ENCODE measurements at regions not wholly inside any gene's neighbourhood (a gene's known extent, or its start where the extent isn't known, plus 50 kb on each side); places are given as distances from the start of the nearest gene placed in this dataset.

DNA sequence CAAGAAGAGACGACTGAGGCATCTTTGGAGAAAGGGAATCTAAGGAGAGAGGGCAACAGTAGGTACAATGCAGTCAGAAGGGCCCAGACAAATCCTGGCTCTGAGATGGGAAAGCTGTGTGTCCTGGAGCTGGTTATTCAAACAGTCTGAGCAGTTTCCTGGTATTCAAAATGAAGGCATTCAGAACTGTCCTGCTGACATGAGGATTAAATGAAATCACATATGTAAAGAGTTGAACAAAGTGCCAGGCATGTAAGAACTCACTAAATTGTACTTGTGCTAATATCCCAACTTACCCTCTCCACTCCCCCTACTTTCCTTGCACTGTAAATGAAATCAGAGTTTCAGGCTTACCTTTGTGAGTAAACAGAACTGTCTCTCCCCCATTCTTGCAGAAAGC is 60.9 kb upstream of the LDB2 start:
- H3K27ac ChIP-seq, result no peak overlapping the region
- H3K4me3 ChIP-seq, result no peak overlapping the region
- intact Hi-C loops (cut with DNase I; ENCODE audit: low total_unique reads), result no loop called here
- no peak for DNase-seq
- no peaks in the 10 kb centered on the region for H3K36me3 ChIP-seq
- TF ChIP-seq, protein P1, sequence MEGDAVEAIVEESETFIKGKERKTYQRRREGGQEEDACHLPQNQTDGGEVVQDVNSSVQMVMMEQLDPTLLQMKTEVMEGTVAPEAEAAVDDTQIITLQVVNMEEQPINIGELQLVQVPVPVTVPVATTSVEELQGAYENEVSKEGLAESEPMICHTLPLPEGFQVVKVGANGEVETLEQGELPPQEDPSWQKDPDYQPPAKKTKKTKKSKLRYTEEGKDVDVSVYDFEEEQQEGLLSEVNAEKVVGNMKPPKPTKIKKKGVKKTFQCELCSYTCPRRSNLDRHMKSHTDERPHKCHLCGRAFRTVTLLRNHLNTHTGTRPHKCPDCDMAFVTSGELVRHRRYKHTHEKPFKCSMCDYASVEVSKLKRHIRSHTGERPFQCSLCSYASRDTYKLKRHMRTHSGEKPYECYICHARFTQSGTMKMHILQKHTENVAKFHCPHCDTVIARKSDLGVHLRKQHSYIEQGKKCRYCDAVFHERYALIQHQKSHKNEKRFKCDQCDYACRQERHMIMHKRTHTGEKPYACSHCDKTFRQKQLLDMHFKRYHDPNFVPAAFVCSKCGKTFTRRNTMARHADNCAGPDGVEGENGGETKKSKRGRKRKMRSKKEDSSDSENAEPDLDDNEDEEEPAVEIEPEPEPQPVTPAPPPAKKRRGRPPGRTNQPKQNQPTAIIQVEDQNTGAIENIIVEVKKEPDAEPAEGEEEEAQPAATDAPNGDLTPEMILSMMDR (IDR thresholded peaks at IDR 0.05), result no peak
- no peaks in the 10 kb centered on the region for H3K27me3 ChIP-seq
- H3K4me1 ChIP-seq, result no peaks in the 10 kb centered on the region
- peaks cover 0 to 11% (median 0%) of the 10 kb centered on the region in 3 donors for H3K9me3 ChIP-seq

DNA sequence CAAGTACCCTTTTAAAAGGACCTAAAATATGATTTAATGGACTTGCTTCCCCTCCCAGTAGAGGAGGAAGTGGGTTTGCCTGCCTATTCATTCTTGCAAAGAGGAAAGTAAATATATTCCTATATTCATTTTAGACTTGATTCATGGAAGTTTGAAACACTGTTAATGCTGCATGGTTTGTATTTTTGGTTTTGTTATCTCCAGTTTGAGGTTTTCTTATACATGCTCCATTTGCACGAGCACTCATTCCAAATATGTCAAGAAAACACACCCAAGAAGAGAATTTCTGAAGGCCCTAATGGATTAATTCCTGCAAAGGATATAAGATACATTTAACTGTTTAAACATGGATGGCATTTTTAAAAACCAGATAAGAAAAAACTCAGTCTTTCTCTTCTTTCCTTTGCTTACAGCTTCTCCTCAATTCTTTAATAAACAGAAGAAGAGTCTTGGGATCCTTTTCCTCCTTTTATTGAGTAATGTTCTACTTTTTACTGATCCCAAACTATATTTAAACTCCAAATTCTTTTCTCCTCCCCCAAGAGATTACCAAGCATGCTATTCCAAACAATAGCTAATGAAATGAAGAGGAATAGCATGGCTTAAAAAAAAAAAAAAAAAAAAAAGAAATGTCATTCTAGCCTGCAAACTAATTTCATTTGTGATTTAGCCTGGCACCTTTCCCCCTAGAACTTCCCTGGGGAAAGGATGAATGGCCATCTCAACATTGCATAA is 54.6 kb upstream of the LDB2 start:
- intact Hi-C loops (cut with DNase I; ENCODE audit: low total_unique reads), result no loop called here
- H3K9me3 ChIP-seq, result peaks cover 0 to 10% (median 5%) of the 10 kb centered on the region in 3 donors
- peak overlapping the region in 1 of 2 donors; percentile 9 for H3K4me3 ChIP-seq
- no peak overlapping the region for H3K27ac ChIP-seq
- TF ChIP-seq, protein P1 (IDR thresholded peaks at IDR 0.05), result no peak
- H3K36me3 ChIP-seq, result no peaks in the 10 kb centered on the region
- H3K4me1 ChIP-seq, result peaks cover 0 to 15% (median 4%) of the 10 kb centered on the region in 4 donors
- DNase-seq, result no peak
- H3K27me3 ChIP-seq, result no peaks in the 10 kb centered on the region

DNA sequence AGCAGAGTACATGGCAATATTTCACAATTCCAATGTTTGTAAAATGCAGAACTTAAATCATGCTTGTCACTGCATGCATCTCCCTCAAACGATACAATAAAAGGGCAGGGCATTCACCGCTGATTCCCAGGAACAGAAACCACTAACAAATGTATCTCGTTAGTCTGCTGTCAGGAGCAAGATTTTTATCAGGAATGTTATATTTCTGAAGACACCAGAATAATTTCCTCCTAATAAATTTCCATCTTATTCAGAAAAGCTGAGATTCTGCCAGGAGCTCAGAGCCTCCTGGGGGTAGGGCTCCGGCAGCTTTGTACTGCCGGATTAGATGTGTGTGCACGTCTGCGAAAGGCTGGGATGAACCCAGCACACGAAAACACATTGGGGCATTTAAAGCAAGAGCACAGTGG is 54.0 kb upstream of the LDB2 start:
- TF ChIP-seq, protein P1 (IDR thresholded peaks at IDR 0.05), result no peak
- no peak for DNase-seq
- H3K36me3 ChIP-seq, result no peaks in the 10 kb centered on the region
- intact Hi-C loops (cut with DNase I; ENCODE audit: low total_unique reads), result no loop called here
- H3K4me1 ChIP-seq, result peaks cover 0 to 15% (median 4%) of the 10 kb centered on the region in 4 donors
- peaks cover 0 to 10% (median 5%) of the 10 kb centered on the region in 3 donors for H3K9me3 ChIP-seq
- H3K27ac ChIP-seq, result no peak overlapping the region
- peak overlapping the region in 1 of 2 donors; percentile 9 for H3K4me3 ChIP-seq
- no peaks in the 10 kb centered on the region for H3K27me3 ChIP-seq

All from tibial artery (tissue), 4 donors.